GM10847 (cell line): ENCODE measurements at regions not wholly inside any gene's neighbourhood (a gene's known extent, or its start where the extent isn't known, plus 50 kb on each side); places are given as distances from the start of the nearest gene placed in this dataset.

Source experiments
- POLR2A ChIP-seq: IDR thresholded peaks from 2 replicates; pipeline ENCODE4 v1.6.1; 2011; ENCODE audit not compliant: insufficient read length; ENCODE audit errors: extremely low read depth

DNA sequence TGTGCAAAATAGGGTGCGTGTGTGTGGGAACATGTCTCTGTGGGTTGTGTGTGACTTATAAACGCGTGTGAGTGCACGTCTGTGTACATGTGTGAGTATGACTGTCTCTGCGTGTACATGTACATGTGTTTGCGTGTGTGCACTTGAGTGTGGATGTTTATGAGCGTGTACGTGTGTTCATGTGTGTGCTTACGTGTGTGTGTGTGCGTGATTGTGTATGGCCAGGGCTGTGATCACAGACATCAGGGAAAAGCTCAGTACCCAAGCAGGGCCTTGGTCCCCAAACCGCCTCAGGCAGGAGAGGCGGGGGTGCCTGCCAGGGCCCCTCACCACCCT lies 326.3 kb upstream of the DIO3 start:
- TF ChIP-seq POLR2A: no peak

GRCh38 chr14:101235335-101236103 lies 325.8 kb upstream of the DIO3 start:
- TF ChIP-seq POLR2A: no peak

DNA sequence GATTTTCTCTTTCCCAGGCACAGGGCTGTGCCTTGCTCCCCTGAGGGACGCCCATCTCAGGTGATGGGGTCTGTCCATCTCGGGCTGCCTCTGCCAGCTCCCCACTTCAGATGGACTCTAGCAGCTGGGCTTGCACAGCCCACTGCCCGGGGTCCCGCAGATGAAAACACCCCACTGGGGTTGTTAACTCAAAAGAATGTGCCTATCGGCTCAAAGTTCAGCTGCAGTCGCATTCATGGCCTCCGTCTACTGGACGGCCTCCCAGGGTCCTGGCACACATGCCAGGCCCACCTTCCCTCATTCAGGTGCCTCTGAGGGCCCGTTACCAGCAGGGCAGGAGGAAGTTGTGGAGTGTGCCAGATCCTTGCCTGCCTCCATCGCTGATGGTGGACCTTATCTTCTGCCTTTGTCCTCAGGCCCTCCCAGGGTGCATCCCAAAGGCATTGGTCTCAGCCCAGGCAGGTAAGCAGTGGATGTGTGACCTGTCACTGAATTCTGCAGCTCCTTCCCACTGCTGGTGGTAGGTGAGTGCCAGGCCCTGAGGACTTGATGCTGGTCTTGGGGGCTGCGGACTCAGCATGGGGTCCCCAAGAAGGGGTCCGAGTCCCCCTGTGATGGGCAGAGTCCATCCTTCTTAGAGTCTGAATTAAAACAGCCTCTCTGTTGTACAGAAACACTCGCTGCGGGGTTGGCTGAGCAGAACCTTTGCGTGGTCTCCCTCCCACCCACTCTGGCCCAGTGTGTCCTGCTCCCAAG lies 324.6 kb upstream of the DIO3 start:
- TF ChIP-seq POLR2A: no peak

- TF ChIP-seq POLR2A: no peak
Measured at GRCh38 chr14:101237252-101237616, 324.1 kb upstream of the DIO3 start.

DNA sequence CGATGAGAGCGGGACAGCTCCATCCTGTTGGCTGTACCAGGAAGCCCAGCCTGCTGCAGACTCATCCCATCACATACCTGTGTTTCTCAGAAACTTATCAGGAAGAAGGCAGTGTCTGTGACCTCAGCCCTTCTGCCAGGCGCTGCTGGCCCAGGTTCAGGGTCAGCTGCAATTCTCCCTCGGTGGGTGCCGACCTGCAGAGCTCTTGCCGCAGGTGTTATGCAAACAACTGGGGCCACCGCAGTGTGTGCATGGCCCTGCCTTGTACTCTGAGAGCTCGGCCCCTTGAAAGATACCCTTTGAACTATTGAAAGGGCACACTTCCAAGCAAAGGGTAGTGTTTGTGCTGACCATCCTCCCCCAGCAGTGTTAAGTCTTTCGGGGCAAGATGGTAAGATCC lies 322.2 kb upstream of the DIO3 start:
- no peak for TF ChIP-seq POLR2A

DNA sequence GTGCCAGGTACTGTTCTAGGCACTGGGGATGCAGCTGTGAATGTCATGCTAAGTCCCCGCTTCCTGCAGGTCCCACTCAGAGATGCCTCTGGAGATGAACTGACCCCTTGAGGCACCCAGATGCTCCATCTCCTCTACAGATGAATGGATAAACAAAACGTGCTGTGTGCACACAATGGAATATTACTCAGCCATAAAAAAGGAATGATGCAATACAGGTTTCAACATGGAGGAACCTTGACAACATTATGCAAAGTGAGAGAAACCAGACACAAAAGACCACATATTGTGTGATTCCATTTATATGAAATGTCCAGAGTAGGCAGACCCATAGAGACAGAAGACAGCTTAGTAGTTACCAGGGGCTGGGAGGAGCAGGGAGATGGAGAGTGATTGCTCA lies 320.1 kb upstream of the DIO3 start:
- TF ChIP-seq POLR2A: no peak

GRCh38 chr14:101241807-101242278 lies 319.5 kb upstream of the DIO3 start:
- no peak for TF ChIP-seq POLR2A

DNA sequence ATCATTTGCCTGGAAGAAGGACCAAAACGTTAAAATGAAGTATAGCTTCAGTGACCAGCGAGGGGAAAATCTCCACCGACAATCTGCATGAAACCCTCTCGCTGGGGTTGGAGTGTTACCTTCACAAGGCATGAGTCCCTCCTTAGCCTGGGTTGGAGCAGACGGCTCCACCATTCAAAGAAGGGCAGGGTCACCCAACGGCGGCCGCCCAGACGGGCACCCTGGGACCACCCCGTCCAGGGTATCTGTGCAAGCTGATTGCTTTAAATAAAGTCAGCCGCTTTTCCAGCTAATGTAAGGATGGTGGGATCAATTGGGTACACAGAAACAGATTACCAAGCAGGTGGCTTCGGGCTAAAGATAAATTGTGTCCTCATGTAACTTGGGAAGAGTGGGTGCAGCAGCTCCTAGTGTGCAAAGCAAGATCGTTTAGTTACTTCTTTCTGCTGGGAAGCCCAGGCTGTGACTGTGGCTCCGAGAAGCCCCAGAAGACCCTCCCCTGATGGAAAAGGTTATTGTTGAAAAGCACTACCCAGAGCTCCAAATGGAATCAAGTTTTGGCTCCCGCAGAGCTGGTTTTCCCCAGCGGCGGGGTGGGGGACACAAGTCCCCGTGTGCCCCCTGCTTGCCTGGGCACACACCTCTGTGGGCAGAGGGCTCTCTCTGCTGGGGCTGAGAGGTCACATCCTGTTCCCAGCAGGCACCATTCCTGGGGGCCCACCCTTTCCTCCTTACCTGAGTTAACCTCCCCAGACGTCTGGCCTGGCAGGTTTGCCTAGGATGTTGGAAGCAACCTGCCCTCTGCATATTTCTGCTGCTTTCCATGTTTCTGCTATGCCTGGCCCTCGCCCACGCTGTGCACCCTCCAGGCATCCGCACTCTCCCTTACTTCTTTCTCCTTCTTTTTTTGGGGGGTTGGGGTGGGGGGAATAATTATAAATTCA lies 318.6 kb upstream of the DIO3 start:
- TF ChIP-seq POLR2A: no peak

DNA sequence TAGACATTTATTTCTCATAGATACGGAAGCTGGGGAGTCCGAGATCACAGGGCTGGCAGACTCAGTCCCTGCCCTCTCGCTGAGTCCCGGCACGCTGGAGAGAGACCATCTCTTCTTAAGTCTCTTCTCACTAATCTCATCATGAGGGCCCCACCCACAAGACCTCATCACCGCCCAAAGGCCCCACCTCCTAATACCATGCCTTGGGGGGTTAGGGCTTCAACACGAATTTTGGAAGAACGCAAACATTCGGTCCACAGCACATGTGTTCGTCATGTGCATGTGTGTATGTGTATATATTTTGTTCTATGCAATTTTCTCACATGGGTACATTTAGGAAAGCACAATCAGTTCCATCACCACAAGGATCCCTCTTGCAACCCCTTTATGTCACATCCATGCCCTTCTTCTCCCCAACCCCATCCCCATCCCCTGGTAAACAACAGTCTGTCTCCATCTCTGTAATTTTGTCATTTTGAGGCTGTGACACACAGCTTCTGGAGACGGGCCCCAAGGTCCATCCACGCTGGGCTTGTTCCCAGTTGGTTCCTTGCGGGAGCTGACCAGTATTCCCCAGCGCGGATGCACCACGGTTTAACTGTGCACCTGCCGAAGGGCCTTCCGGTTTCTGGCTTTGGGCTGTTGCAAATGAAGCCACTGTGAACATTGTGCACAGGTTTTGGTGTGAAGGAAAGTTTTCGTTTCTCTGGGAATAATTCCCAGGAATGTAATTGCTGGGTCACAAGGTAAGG lies 317.5 kb upstream of the DIO3 start:
- TF ChIP-seq POLR2A: no peak

GRCh38 chr14:101246894-101247841 lies 314.1 kb upstream of the DIO3 start:
- TF ChIP-seq POLR2A: no peak

- no peak for TF ChIP-seq POLR2A
Measured at GRCh38 chr14:101247842-101248725, 313.2 kb upstream of the DIO3 start.

DNA sequence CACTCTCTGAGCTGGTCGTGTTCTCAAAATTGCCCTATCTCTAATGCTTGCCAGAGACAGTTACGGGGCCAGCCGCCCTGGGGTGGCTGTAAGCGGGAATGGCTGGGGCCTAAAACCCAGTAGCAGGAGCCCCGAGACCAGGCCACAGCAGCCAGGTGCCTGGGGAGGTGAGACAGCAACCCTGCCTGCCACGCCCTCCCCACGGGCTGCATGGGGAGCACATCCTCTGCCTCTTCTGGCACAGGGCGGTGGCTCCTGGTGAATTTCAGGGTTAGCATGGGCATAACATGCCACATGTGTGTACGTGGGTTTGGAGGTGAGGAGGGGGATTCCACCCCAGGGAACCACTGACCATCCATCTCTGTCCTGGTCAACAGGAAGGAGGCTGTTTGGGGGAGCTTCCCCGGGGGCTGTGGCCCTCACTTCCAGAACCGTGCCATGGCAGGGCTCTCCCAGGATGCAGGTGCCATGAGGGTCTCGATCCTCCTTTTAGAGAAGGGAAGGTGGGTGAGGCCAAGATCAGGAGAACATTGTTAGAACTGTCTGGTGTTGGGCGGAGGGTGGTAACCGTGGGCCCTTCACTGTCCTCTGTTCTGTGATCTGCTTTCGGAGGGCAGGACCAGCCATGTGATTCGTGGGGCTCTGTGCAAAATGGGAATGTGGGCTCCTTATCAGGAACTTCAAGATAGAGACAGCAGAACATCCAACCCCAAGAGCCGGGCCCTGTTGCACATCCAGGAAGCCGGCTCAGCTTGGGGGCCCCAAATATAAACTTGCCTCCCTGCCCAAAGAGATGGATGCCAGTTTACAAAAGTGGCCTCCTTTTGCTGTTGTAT lies 312.2 kb upstream of the DIO3 start:
- TF ChIP-seq POLR2A: no peak

DNA sequence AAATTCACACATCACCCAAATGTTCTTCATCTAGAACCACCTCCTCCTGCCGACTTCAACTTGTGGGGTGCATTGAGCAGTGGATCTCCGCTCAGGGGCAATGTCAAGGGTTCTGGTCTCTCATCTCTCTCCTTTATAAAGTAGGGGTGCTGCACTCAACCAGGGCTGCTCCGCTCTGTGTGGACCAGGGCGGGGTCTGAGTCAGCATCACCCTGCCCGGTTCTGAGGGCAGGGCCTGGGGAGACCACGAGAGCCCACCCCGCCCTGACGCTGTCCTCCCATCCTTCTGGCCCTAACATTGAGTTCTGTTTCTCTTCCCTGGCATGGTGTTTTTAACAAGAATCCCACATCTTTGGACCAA lies 311.6 kb upstream of the DIO3 start:
- TF ChIP-seq POLR2A: no peak
